Sigmoid colon (tissue), 4 donors: ENCODE measurements at regions not wholly inside any gene's neighbourhood (a gene's known extent, or its start where the extent isn't known, plus 50 kb on each side); places are given as distances from the start of the nearest gene placed in this dataset.

Source experiments
- EP300 ChIP-seq, 4 donors: sonication (generic); formaldehyde crosslinking; IDR thresholded peaks; one replicate each; pipeline ENCODE4 v1.6.1; 2017; ENCODE audit warnings: antibody characterized with exemption in 4 of 4
- POLR2AphosphoS5 ChIP-seq, 4 donors: sonication (generic); formaldehyde crosslinking; IDR thresholded peaks; one replicate each; pipeline ENCODE4 v1.6.1; 2017; ENCODE audit warnings: antibody characterized with exemption in 4 of 4
- TF ChIP-seq, protein P1 (sequence below), 4 experiments: fragments of 450-650 bp in 3 of 4; fragments of 200-600 bp in 1 of 4; IDR thresholded peaks; one replicate each; pipeline ENCODE4 v1.5.1; 2016 to 2019; ENCODE audit warnings: antibody characterized with exemption in 4 of 4, mild to moderate bottlenecking in 3 of 4, moderate library complexity in 2 of 4

DNA sequence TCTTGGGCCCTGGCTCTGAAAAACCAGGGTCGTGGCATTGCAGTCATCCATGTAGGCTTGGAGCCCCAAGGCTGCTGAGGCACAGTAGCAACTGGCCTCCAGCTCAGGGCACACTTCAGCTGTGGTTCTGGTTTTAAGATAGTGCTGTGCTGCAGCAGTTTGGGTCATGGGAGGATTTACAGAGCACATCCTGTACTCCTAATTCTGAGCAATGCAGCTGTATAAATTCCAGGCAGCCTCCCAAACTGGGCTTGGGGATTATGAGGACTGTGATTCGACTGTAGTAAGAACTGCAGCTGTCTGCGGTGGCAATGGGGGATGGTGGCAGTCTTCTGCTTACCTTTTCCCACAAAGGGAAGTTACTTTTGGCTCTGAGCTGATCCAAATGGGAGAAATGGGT lies 536.3 kb upstream of the GCFC2 start:
- TF ChIP-seq POLR2AphosphoS5 (IDR thresholded peaks at IDR 0.05) = no peak
- TF ChIP-seq, protein P1, sequence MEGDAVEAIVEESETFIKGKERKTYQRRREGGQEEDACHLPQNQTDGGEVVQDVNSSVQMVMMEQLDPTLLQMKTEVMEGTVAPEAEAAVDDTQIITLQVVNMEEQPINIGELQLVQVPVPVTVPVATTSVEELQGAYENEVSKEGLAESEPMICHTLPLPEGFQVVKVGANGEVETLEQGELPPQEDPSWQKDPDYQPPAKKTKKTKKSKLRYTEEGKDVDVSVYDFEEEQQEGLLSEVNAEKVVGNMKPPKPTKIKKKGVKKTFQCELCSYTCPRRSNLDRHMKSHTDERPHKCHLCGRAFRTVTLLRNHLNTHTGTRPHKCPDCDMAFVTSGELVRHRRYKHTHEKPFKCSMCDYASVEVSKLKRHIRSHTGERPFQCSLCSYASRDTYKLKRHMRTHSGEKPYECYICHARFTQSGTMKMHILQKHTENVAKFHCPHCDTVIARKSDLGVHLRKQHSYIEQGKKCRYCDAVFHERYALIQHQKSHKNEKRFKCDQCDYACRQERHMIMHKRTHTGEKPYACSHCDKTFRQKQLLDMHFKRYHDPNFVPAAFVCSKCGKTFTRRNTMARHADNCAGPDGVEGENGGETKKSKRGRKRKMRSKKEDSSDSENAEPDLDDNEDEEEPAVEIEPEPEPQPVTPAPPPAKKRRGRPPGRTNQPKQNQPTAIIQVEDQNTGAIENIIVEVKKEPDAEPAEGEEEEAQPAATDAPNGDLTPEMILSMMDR (IDR thresholded peaks at IDR 0.05) = no peak
- no peak for TF ChIP-seq EP300 (IDR thresholded peaks at IDR 0.05)
